Stimulated activated CD8-positive, alpha-beta memory T cell treated with anti-CD3 and anti-CD28 coated beads, Interleukin-15, amount 100 ng/mL, for 48 hours (primary cell): ENCODE measurements at regions not wholly inside any gene's neighbourhood (a gene's known extent, or its start where the extent isn't known, plus 50 kb on each side); places are given as distances from the start of the nearest gene placed in this dataset.
"Not testable (repeated sequence)": the region's sequence is repeated elsewhere in the genome, so short reads cannot be mapped to it uniquely, and the experiment has no call there.

ENCODE experiments used
- DNase-seq, 2 donors: peaks; one replicate each; pipeline ENCODE4 v3.0.0-alpha.2; 2020; ENCODE audit warnings: low read depth in 2 of 2

GRCh38 chr10:47711428-47711827 is 52.0 kb downstream of the SYT15B start:
- not testable (repeated sequence) for DNase-seq

DNA sequence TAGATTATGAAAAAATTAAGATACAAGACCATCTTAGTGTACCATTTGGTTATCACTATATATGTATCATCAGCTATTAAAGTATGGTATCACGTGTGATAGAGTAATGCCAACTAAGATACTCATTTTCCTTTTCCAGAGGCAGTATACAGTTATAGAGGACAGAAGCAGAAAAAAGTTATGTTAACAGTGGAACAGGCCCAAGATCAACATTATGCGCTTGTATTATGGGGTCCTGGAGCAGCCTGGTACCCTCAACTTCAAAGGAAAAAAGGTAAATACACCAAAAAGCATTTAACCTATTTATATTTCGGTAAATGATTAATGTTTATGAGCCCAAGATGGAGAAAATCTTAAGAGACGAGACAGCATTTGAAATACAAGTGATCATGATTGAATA is 52.9 kb downstream of the SYT15B start:
- not testable (repeated sequence) for DNase-seq

GRCh38 chr10:47705698-47706414 is 57.5 kb downstream of the SYT15B start:
- DNase-seq, result peak; percentile 45 to 52

DNA sequence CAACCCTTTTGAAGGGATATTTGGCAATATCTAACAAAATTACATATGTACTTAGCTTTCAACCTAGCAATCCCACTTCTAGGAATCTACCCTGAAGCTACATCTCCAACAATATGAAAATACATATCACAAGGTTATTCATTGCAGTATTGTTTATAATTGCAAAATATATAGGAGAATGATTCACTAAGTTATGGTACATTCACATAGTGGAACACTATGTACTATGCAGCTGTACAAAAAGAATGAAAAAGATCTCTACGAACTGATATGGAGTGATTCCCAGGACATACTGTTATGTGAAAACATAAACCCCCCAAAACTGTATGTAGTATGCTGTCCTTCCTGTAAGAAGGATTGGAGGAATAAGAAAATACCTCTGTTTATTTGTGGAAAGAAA is 62.1 kb downstream of the SYT15B start:
- not testable (repeated sequence) for DNase-seq

- DNase-seq, result not testable (repeated sequence)
These were observed 63.5 kb downstream of the SYT15B start for GRCh38 chr10:47699854-47700253.

DNA sequence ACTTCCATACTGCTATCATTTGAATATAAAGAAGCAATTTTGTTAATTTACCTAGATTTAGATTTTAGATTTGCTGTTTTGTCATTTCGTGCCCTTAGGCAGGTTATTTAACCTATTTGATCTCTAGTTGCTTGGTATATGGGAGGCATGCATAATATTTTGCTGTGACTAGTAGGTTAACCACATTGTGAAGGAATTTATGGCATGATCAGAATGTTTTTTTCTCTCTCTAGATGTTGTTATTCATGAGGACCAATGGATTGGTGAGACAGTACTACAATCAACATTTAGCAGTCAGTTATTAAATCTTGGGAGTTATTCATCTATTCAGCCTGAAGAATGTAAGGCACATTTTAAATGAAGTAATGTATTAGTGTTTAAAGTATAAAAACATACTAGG is 67.2 kb downstream of the SYT15B start:
- DNase-seq, result not testable (repeated sequence)

- DNase-seq, result not testable (repeated sequence)
These were observed 68.2 kb downstream of the SYT15B start for GRCh38 chr10:47695149-47695548.

DNA sequence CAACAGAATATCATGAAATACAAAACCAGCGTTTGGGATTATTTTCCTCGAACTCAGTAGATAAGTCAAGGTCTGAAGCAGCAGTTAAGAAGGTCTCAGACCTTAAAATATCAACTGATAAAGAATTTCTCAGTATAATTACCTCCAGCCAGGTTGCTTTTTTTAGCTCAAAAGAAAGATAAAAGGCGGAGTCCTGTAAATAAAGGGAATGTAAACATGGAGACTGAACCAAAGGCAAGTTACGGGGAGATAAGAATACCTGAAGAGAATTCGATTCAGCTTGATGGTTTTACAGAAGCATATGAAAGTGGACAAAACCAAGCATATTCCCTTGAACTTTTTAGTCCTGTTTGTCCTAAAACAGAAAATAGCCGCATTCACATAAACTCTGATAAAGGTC is 73.1 kb downstream of the SYT15B start:
- not testable (repeated sequence) for DNase-seq

- not testable (repeated sequence) for DNase-seq
These were observed 79.4 kb downstream of the SYT15B start for GRCh38 chr10:47683826-47684475.

- not testable (repeated sequence) for DNase-seq
These were observed 81.8 kb downstream of the SYT15B start for GRCh38 chr10:47681638-47681990.

DNA sequence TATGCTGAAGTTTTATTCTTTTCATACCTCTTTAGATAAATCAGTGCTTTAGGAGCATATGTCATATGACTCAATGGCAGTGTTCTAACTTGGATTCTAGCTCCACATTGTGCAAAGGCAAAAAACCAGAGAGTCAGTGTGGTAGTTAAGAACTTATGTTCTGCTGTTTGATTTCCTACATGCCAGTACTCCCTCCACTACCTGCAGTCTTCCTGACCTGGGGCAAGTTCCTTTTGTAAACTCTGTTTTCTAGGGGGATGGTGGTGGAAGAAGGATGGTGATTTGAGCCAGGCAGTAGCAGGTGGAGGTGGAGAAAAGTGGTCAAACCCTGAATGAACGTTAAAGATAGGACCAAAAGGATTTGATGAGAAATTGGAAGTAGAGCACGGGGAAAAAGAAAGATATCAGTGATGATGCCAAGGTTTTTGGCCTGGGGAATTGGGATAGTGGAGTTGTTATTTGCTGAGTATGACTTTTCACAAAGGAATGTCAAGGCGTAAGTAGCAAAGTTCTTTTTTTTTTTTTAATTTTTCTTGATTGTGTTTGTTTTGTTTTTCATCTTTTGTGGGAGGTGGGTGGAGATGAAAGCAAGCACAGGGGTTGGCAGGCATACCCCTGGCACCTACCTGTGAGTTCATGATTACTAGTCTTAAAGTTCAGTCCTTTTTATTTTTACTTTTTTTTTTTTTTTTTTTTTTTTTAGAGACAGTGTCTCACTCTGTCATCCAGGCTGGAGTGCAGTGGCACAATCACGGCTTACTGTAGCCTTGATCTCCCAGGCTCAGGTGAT is 82.3 kb downstream of the SYT15B start:
- DNase-seq, result not testable (repeated sequence)

DNA sequence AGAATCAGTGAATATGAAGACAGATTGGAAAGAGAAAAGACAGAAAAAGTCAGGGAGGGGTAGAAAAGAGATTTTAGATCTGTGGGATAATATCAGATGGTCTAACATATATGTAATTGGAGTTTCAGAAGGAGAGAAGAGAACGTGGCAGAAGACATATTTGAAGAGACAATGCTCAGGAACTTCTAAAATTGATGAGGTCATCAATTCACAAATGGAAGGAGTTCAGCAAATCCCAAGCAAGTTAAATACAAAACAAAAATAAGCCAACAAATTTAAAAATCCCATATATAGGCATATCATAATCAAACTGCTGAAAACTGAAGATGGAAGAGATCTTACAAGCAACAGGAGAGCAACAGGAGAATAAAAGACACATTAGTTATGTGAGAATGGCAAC is 87.3 kb downstream of the SYT15B start:
- DNase-seq, result not testable (repeated sequence)

DNA sequence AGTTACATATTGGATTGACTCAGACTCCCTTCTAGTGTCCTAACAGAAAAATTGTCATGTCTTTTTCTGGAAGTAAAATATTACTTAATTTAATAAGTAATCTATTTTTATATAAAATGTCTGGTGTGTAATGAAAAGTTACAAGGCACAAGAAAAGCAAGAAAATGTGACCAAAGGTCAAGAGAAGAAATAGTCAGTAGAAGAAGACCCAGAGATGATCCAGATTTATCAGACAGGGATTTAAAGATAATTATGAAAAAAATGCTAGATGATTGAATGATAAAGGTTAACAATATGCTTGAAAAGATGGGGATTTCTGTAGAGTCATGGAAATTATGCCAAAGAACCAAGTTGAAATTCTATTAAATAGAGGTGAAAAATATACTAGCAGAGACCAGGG is 87.8 kb downstream of the SYT15B start:
- not testable (repeated sequence) for DNase-seq

- not testable (repeated sequence) for DNase-seq
These were observed 90.3 kb downstream of the SYT15B start for GRCh38 chr10:47673128-47673527.

GRCh38 chr10:47670857-47671256 is 92.5 kb downstream of the SYT15B start:
- not testable (repeated sequence) for DNase-seq

DNA sequence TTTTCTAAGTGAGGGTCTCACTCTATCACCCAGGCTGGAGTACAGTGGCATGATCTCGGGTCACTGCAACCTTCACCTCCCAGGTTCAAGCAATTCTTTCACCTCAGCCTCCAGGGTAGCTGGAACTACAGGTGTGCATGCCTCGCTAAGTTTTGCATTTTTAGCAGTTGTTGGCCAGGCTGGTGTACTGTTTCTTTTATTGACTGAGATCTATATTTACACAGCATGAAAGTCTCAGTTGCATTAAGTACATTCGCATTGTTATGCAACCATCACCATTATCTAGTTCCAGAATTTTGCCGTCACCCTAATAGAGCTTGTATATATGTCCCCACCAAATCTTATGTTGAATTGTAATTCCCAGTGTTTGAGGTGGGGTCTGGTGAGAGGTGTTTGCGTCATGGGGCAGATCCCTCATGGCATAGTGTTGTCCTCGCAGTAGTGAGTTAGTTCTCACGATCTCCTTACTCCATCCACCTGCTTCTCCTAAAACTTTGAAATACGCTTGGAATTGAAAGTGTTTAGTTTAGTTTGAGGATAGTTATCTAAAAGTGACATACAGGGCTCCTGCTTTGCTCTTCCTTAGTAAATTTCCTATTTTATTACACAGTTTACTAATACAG is 101.3 kb downstream of the SYT15B start:
- DNase-seq, result not testable (repeated sequence)

DNA sequence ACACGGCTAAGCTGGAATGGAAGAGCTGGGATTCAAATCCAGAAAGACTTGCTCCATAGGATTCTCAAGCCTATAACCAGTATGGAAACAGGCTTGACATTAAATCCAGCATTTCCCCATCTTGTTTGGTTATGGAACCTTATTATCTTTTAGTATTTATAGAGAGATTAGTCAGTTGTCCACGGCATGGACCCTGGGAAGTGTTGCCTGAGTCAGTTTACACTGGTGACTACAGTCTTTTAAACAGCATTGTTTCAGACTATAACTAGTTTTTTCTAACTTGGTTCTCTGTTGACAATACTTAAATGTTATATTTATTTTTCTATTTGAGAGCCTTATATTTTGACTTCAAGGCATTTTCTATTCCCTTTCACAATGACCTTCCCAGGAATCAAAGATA is 106.7 kb downstream of the SYT15B start:
- not testable (repeated sequence) for DNase-seq

- DNase-seq, result not testable (repeated sequence)
These were observed 109.2 kb downstream of the SYT15B start for GRCh38 chr10:47654161-47654560.

GRCh38 chr10:47648594-47648993 is 114.8 kb downstream of the SYT15B start:
- DNase-seq, result not testable (repeated sequence)

DNA sequence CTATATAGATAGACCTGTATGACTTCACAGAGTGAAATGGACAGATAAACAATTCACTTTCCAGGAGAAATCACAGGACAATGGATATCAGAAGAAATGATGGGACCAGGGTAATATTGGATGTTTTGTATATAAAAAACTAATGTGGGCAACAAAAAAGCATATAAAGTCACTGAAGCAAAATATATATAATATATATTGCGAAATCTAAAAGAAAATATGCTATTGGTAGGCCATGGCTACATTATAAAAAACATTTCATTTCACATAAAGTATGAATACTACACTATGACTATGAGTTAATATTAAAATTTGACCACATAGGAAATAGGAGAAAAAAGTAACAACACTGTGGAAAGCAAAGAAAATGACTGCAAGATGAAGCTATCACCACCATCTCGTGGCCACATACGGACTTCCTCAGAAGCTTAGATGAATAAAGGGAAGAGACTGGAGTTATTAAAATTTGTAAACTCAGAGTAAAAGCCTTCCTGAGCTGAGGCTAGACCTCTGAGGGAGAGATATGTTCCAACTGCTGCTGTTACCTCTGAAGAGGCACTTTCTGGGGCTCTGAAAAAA is 115.8 kb downstream of the SYT15B start:
- DNase-seq, result not testable (repeated sequence)

DNA sequence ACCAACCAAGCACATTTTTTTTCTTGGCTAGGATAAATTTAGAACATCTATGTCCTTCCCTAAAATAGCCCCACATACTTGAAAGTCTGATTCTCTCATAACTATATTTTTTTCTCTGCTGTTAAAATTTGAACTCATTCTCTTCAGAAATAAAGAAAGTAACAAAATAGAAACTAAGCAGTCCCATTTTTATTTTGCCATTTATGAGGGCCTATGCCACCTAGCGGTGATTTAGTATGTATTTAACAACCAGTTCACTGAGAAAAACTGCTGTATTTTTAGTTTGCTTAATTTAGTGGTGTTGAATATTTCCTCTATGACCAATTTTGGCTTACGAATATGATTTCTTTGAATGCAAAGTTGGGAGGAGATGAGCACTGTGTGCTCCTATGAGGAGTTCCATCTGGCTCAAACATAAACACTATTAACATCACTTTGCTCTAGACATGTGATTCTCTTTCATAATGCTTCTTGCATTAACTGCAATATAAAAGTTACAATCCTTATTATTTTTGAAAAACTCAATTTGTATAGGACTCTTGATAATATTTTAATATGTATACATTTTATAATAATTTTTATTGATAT is 116.6 kb downstream of the SYT15B start:
- not testable (repeated sequence) for DNase-seq
